CD4-positive, alpha-beta T cell treated with Interleukin-1 beta for 1 hour (primary cell): ENCODE measurements at regions not wholly inside any gene's neighbourhood (a gene's known extent, or its start where the extent isn't known, plus 50 kb on each side); places are given as distances from the start of the nearest gene placed in this dataset.
"Not testable (repeated sequence)": the region's sequence is repeated elsewhere in the genome, so short reads cannot be mapped to it uniquely, and the experiment has no call there.

ENCODE experiments used
- DNase-seq, 2 donors: peaks; one replicate each; pipeline ENCODE4 v3.0.0-alpha.2; 2020 to 2022

- DNase-seq, result no peak
These were observed 162.5 kb downstream of the RAD51AP2 start for GRCh38 chr2:17355608-17356329.

DNA sequence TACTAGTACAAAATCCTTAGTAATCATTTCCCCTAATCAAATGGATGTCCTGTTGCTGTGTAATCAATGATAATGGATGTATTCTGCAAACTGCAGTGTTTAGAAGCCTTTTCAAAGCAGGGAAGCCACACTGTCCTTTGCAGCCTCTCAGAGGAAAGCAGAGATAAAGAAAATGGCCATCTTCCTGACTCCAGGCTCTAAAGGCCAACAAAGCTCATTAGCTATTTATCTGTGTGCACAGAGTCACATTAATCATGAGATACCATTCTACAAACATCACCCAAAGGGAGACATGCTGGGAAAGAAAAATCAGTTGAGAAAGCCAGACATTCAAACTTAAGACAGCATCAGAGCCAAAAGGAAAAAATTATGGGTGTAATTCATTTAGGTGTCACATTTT, 165.0 kb downstream of the RAD51AP2 start:
- no peak for DNase-seq

DNA sequence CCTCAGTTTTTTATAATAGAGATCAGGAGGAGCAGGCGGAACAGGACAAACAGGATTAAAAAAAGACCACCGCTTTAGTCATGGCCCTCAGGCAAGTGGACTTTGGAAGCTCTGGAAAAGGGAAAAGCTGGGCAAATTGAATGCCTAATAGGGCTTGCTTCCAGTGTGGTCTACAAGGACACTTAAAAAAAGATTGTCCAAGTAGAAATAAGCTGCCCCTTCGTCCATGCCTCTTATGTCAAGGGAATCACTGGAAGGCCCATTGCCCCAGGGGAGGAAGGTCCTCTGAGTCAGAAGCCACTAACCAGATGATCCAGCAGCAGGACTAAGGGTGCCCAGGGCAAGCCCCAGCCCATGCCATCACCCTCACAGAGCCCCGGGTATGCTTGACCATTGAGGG, 175.5 kb downstream of the RAD51AP2 start:
- not testable (repeated sequence) for DNase-seq

DNA sequence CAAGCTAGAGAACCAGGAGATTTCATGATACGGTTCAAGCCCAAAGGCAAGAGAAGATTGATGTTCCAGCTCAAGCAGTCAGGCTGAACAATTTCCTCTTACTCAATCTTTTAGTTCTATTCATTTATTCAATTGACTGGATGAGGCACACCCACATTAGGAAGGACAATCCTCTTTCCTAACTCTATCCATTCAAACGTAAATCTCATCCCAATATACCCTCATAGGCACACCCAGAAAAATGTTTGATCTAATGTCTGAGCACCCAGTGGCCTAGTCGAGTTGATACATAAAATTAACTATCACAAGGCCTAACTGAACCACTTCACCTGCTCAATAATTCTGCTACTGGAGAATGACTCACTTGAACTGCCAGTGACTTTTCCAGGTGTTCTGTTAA, 180.7 kb downstream of the RAD51AP2 start:
- no peak for DNase-seq

DNA sequence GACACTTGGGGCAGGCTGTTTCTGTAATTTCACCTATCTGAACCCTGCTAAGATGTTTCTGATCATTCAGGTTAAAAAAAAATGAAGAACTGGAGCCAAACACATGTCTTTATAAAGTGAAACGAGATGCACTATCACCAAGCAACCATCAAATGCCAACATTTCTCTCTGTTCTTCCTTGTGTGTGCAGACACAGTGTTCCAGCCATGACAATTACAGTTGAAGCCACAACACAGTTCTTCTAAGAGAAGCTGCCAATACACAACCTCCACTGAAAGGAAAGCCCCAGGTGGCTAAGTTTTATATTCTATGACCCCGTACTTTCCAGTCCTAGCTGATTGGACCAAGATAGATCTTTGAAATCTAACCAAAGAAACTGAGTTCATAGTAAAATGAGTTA, 181.8 kb downstream of the RAD51AP2 start:
- DNase-seq, result no peak

DNA sequence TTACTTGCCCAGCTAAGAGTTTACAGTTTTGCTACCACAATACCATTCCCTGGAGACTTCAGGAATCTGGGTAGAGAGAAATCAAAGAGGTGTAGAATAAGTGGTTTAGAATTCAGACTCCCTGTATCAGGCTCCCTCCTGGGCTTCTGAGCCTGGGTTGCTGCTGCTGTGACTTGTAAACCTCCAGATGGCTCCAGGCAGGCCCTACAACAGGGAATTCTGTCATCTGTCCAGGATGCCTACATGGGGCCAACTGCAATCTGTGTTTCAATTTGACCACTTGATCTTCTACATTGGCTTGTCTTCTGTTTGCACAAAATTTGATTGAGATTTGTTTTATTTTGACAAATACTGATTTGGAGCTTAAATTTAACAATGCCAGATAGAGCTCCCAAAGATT, 183.9 kb downstream of the RAD51AP2 start:
- no peak for DNase-seq

- no peak for DNase-seq
These were observed 186.6 kb downstream of the RAD51AP2 start for GRCh38 chr2:17331636-17332035.

- no peak for DNase-seq
These were observed 190.1 kb downstream of the RAD51AP2 start for GRCh38 chr2:17328161-17328560.

DNA sequence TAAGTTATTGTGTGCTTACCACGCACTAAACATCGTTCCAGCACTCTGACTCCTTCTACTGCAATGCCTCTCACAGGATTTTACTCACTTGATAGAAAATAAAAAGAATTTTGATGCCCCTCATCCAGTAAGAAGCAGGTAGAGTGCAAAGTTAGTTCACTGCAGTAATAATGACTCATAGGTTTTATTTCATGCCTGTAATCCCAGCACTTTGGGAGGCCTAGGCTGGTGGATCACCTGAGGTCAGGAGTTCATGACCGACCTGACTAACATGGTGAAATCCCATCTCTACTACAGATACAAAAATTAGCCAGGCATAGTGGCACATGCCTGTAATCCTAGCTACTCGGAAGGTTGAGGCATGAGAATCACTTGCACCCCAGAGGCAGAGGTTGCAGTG, 190.6 kb downstream of the RAD51AP2 start:
- DNase-seq, result no peak

GRCh38 chr2:17326717-17327116, 191.5 kb downstream of the RAD51AP2 start:
- no peak for DNase-seq

- DNase-seq, result no peak
These were observed 194.5 kb downstream of the RAD51AP2 start for GRCh38 chr2:17323697-17324096.

- no peak for DNase-seq
These were observed 195.8 kb downstream of the RAD51AP2 start for GRCh38 chr2:17322461-17322860.

- DNase-seq, result no peak
These were observed 199.2 kb downstream of the RAD51AP2 start for GRCh38 chr2:17319090-17319489.

DNA sequence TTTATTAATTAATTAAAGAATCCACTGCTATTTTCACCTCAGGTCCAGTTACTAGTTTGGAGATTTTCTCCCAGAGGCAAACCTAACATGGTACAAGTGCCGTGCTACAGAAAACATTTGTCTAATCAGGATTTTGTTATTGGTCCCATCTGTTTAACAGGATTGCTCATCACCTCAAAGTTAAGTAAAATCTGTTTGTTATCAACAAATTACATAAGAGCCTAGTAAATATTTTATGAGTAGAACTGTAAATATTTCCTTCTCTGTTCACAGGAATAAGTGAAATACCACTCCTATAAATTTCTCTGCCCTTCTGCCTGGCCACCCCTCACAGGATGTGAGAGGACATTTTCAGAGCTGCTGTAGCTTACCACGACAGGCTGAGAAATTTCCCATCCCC, 200.2 kb downstream of the RAD51AP2 start:
- no peak for DNase-seq

DNA sequence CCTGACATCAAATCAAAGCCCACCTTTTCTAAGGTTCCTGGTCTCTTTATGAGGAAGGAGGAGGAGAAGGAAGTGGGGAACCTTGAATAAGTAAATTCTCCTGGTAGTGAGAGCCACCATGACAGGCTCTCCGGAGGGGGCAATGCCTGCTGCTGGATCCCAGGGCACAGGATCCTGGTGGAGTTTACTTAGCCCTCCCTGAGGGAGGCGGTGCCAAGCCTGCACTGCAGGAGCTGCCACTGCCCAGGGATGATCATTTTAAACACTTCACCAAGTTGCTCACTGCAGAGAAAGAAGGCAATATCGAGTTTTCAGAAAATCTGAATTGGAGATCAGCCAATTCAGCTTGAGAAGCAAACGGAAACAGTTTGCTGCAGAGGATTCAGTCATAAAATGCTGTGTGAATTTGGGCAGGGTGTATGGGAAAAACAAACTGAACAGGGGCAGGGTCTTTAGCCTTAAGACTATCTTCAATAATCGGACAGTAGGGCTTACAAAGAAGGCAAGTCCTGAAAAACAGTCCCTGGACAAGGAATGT, 200.7 kb downstream of the RAD51AP2 start:
- DNase-seq, result no peak

GRCh38 chr2:17313261-17313660, 205.0 kb downstream of the RAD51AP2 start:
- no peak for DNase-seq

DNA sequence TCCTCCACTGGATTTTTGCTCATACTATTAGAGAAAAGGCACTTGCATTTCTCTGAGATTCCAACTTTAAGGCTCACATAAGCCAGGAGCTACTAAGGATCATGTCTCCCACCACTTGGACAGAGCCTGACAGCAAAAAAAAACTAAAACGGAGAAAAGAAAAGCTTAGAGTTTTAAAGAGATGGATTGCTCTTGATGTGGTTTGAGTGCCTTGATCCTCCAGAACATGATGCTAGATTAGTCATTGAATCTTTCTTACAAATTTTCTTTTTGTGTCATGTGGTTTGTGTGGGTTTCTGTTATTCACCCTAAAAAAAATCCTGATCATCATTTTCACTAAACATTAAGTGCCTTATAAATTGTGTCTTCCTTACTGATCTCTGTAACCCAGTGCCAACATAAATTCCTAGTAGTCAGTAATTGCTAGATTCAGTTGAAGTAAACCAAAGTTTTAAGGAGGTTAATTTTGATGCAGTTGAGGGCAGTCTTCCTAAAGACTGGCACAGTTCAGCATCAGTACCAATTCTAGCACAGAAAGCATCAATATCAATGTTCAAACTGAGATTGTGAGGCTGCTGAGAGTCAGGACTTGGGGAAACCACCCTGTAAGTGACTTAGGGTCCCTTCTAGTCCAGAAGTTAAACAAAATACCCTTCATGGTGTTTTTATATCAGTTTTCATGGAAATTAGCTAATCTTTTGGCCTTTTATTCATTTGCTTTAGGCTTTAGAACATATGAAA, 206.3 kb downstream of the RAD51AP2 start:
- no peak for DNase-seq

GRCh38 chr2:17311106-17311619, 207.1 kb downstream of the RAD51AP2 start:
- DNase-seq, result no peak

DNA sequence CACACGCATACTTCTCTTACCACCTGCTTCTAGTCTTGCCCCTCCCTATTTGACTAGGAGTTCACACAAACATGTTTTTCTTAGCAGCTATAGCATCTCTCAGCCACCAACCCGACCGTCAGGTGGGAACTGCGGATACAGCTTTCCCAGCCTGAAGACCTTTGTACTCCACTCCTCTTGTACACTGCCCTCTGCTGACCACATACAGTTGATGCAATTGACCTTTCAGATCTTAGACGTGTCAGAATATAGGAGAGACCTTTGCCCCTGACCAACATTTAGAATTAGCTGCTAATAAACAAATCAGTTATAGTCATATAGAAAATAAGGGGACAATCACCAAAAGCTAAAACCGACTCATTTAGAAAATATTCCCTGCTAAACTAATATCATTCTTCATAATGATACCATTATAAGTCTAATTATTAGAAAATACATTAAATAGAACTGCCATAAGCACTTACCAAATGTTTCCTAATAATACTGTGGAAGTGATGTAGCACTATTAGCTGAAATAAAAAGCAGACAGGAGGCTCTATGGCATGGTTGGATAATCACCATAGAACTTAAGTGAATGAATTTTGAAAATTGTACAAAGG, 208.4 kb downstream of the RAD51AP2 start:
- DNase-seq, result peak in 1 of 2 donors; percentile 2

GRCh38 chr2:17309181-17309580, 209.1 kb downstream of the RAD51AP2 start:
- no peak for DNase-seq

DNA sequence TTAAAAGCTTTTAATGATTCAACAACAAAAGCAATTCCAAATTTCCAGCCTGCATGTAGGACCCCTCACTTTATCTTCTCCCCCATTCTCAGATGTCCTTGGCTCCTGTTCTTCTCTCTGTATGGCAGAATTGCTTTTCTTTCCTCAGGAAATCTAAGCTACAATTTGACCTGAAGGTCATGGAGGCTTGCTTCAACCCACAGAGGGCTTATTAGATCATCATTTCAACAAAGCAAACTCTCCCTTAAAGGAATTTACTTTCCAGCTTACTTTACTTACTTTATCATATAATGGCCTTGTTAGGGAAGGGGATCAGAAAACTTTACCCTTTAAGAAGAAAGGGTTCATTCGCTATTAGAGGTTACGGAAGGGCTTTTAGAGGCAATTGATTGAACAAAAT, 211.5 kb downstream of the RAD51AP2 start:
- no peak for DNase-seq

GRCh38 chr2:17306219-17306618, 212.0 kb downstream of the RAD51AP2 start:
- DNase-seq, result no peak

GRCh38 chr2:17303521-17303920, 214.7 kb downstream of the RAD51AP2 start:
- no peak for DNase-seq

DNA sequence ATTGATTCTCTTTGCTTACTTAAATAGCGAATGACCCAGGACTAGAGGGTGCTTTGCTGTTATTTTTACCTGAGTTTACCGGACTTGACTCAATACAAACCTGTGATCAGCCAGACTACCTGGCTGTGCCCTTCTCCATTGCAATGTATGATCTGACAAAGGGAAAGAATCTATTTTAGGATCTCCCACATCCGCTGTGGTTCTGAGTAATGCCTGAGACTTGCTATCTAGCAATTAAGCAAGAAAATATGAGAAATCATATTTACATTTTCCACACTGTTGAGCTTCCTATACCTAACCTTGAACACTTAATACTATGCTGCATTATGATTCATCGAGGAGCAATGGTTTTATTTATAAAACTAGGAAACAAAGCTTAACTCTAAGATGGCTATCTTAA, 215.2 kb downstream of the RAD51AP2 start:
- no peak for DNase-seq
